SK-N-SH (cell line): ENCODE measurements at regions not wholly inside any gene's neighbourhood (a gene's known extent, or its start where the extent isn't known, plus 50 kb on each side); places are given as distances from the start of the nearest gene placed in this dataset.
A peak's percentile ranks its signal among the peaks of the same experiment; 100 is the strongest.

ENCODE experiments used
- CTCF ChIA-PET: fragments of 300-600, 350-600 bp; formaldehyde crosslinking; extraction: SDS; loops from one replicate; lab custom pipeline; 2021; lab: Yijun Ruan, JAX
- POLR2A ChIA-PET: fragments of 350-600 bp; sonication (Branson Sonifier 250); formaldehyde crosslinking; extraction: SDS; loops from one replicate; lab custom pipeline; 2020; ENCODE audit warnings: antibody characterized with exemption, inconsistent platforms; lab: Yijun Ruan, JAX
- DNase-seq: peaks from one replicate; pipeline ENCODE4 v3.0.0; 2012
- H2AFZ ChIP-seq: fragments of 200-600 bp; sonication (generic); 2 replicates; pipeline ENCODE4 v1.8.1; 2016; ENCODE audit warnings: antibody characterized with exemption, mild to moderate bottlenecking, low read depth
- H3F3A ChIP-seq: fragments of 200-600 bp; sonication (generic); replicated peaks from 2 replicates; pipeline ENCODE3; 2016; ENCODE audit warnings: antibody characterized with exemption, mild to moderate bottlenecking; ENCODE audit not compliant: insufficient read depth
- H3K27ac ChIP-seq, 2 experiments: fragments of 200-500 bp in 1 of 2; fragments of 200-600 bp in 1 of 2; sonication (Bioruptor generic) in 1 of 2; sonication (generic), shearing (Covaris generic) in 1 of 2; 2 replicates each; pipeline versions ENCODE4 v1.5.1 to v1.6.1; 2014 to 2016; ENCODE audit warnings: low read depth in 2 of 2, inconsistent platforms in 1 of 2, low read length in 1 of 2, mild to moderate bottlenecking in 1 of 2, mixed read lengths in 1 of 2
- H3K27me3 ChIP-seq: fragments of 200-600 bp; sonication (generic), shearing (Covaris generic); 2 replicates; pipeline ENCODE4 v1.6.1; 2016; ENCODE audit warnings: mixed run types; ENCODE audit not compliant: insufficient read depth
- H3K36me3 ChIP-seq, 2 experiments: fragments of 200-500 bp in 1 of 2; fragments of 200-600 bp in 1 of 2; sonication (Bioruptor generic) in 1 of 2; sonication (generic) in 1 of 2; replicated peaks in 1 of 2; 2 replicates each; pipeline versions ENCODE3 to v1.5.1; 2014 to 2016; ENCODE audit warnings: low read length in 1 of 2, mild to moderate bottlenecking in 1 of 2; ENCODE audit not compliant: insufficient read depth in 2 of 2, control insufficient read depth in 1 of 2
- H3K4me1 ChIP-seq, 2 experiments: fragments of 200-500 bp in 1 of 2; fragments of 200-600 bp in 1 of 2; sonication (Bioruptor generic) in 1 of 2; sonication (generic), shearing (Covaris generic) in 1 of 2; 2 replicates each; pipeline versions ENCODE4 v1.5.1 to v1.6.1; 2014 to 2016; ENCODE audit warnings: low read depth in 1 of 2, low read length in 1 of 2, mixed run types in 1 of 2; ENCODE audit not compliant: insufficient read depth in 2 of 2, control insufficient read depth in 1 of 2
- H3K4me2 ChIP-seq: fragments of 200-600 bp; sonication (generic), shearing (Covaris generic); 2 replicates; pipeline ENCODE4 v1.6.1; 2017; ENCODE audit warnings: mixed run types
- H3K4me3 ChIP-seq, 2 experiments: fragments of 200-500 bp in 1 of 2; fragments of 200-600 bp in 1 of 2; sonication (Bioruptor generic) in 1 of 2; sonication (generic), shearing (Covaris generic) in 1 of 2; 2 replicates each; pipeline versions ENCODE4 v1.5.1 to v1.8.1; 2014 to 2016; ENCODE audit warnings: low read depth in 2 of 2, inconsistent platforms in 1 of 2, low read length in 1 of 2, mild to moderate bottlenecking in 1 of 2, mixed read lengths in 1 of 2, moderate library complexity in 1 of 2
- H3K79me2 ChIP-seq: fragments of 200-600 bp; sonication (generic); 2 replicates; pipeline ENCODE4 v1.8.1; 2017; ENCODE audit warnings: mild to moderate bottlenecking; ENCODE audit not compliant: insufficient read depth
- H3K9ac ChIP-seq: fragments of 200-600 bp; sonication (generic); 2 replicates; pipeline ENCODE4 v1.6.1; 2017; ENCODE audit warnings: mixed run types
- H3K9me2 ChIP-seq: fragments of 200-600 bp; sonication (generic); 2 replicates; pipeline ENCODE4 v1.6.1; 2017; ENCODE audit warnings: mixed run types
- H3K9me3 ChIP-seq: fragments of 200-600 bp; sonication (generic); 2 replicates; pipeline ENCODE4 v1.6.1; 2017; ENCODE audit warnings: mixed run types, mild to moderate bottlenecking, moderate library complexity
- H4K20me1 ChIP-seq: fragments of 200-600 bp; sonication (generic); 2 replicates; pipeline ENCODE4 v1.6.1; 2017; ENCODE audit warnings: mild to moderate bottlenecking, mixed run types; ENCODE audit not compliant: insufficient read depth
- CHD2 ChIP-seq: fragments of 150-350 bp; IDR thresholded peaks from 2 replicates; pipeline ENCODE4 v1.6.1; 2018; ENCODE audit warnings: low read length; ENCODE audit not compliant: partially characterized antibody
- ELF1 ChIP-seq: IDR thresholded peaks from 2 replicates; pipeline ENCODE4 v1.4.0; 2012
- EP300 ChIP-seq, 2 experiments: IDR thresholded peaks; 2 replicates each; pipeline versions ENCODE4 v1.4.0 to v1.6.1; 2012; ENCODE audit warnings: borderline replicate concordance in 1 of 2, low read depth in 1 of 2, low read length in 1 of 2
- FOSL2 ChIP-seq: IDR thresholded peaks from 2 replicates; pipeline ENCODE4 v1.4.0; 2012; ENCODE audit warnings: low read depth, mild to moderate bottlenecking, moderate library complexity, borderline replicate concordance
- FOXJ3 ChIP-seq: sonication (generic); formaldehyde crosslinking; IDR thresholded peaks from 2 replicates; pipeline ENCODE4 v1.5.1; 2020; ENCODE audit warnings: mild to moderate bottlenecking, missing genetic modification reagents
- GATA2 ChIP-seq: sonication (generic); formaldehyde crosslinking; IDR thresholded peaks from 2 replicates; pipeline ENCODE4 v1.5.0; 2020; ENCODE audit warnings: mild to moderate bottlenecking, missing genetic modification reagents
- MEF2A ChIP-seq: IDR thresholded peaks from 2 replicates; pipeline ENCODE4 v1.4.0; 2012; ENCODE audit warnings: low read depth, borderline replicate concordance
- MXI1 ChIP-seq: IDR thresholded peaks from 2 replicates; pipeline ENCODE4 v1.6.1; 2012; ENCODE audit warnings: mild to moderate bottlenecking, low read depth, low read length, improper control_type of control experiment
- NRF1 ChIP-seq: IDR thresholded peaks from 2 replicates; pipeline ENCODE4 v1.6.1; 2012; ENCODE audit warnings: low read depth, mild to moderate bottlenecking, low read length
- RAD21 ChIP-seq: IDR thresholded peaks from 2 replicates; pipeline ENCODE4 v1.6.1; 2012; ENCODE audit warnings: mild to moderate bottlenecking, low read length
- RCOR1 ChIP-seq: fragments of 150-350 bp; IDR thresholded peaks from 2 replicates; pipeline ENCODE4 v1.6.1; 2017; ENCODE audit warnings: antibody characterized with exemption, low read length
- RXRA ChIP-seq: IDR thresholded peaks from 2 replicates; pipeline ENCODE4 v1.4.0; 2012; ENCODE audit warnings: low read depth, mild to moderate bottlenecking, borderline replicate concordance
- SMC3 ChIP-seq: IDR thresholded peaks from 2 replicates; pipeline ENCODE4 v1.6.1; 2012; ENCODE audit warnings: low read depth, low read length, improper control_type of control experiment
- TAF1 ChIP-seq: IDR thresholded peaks from 2 replicates; pipeline ENCODE4 v1.6.1; 2012; ENCODE audit warnings: low read depth, mild to moderate bottlenecking, low read length, moderate library complexity, borderline replicate concordance
- TCF12 ChIP-seq: IDR thresholded peaks from 2 replicates; pipeline ENCODE4 v1.4.0; 2012
- TEAD4 ChIP-seq: IDR thresholded peaks from 2 replicates; pipeline ENCODE4 v1.4.0; 2012; ENCODE audit warnings: mild to moderate bottlenecking, borderline replicate concordance; ENCODE audit not compliant: insufficient read depth
- WGBS: methylation state at CpG from one replicate; pipeline ENCODE4 v1.1.6; 2017; ENCODE audit warnings: low lambda C conversion rate; 5-methylcytosine and 5-hydroxymethylcytosine counted together
- TF ChIP-seq, protein P1 (sequence below): fragments of 150-350 bp; IDR thresholded peaks from 2 replicates; pipeline ENCODE4 v1.6.1; 2017; ENCODE audit warnings: antibody characterized with exemption, low read length, low read depth, borderline replicate concordance
- TF ChIP-seq, protein P2 (sequence below): IDR thresholded peaks from 2 replicates; pipeline ENCODE4 v1.6.1; 2012; ENCODE audit warnings: mild to moderate bottlenecking, low read depth, low read length, moderate library complexity
- TF ChIP-seq, protein P3 (sequence below): IDR thresholded peaks from 2 replicates; pipeline ENCODE4 v1.4.0; 2012; ENCODE audit warnings: low read depth

DNA sequence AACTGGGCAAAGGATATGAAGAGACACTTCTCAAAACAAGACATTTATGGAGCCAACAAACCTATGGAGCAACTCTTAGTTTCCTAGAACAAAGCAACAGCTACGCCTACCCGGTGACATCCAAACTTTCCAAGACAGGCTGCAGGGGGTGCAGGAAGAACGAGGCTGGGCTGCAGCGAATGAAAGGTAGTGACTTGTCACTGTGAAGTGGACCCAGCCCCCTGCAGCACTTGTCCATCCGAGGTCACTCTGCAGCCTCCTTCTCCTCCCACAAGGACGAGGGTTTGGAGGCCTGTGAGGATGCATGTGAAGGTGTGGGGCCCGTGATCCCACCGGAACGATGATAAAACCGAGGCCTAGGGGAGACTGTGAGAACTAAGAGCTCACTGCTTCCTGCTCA is 192.6 kb upstream of the RPL38 start:
- TF ChIP-seq TCF12 = no peak
- TF ChIP-seq GATA2 (CRISPR knock-in tag) = no peak
- H3K9me3 ChIP-seq = peaks cover 7% of the 10 kb centered on the region; the same call in 1 of the 2 replicates
- H3K4me1 ChIP-seq = peaks cover 0 to 24% of the 10 kb centered on the region in 2 experiments; a peak in 1 of 4 replicates
- H3F3A ChIP-seq = no peaks in the 10 kb centered on the region
- no peak overlapping the region for H3K4me2 ChIP-seq
- H3K9me2 ChIP-seq = no peaks in the 10 kb centered on the region
- H3K36me3 ChIP-seq = no peaks in the 10 kb centered on the region
- no peak overlapping the region for H3K4me3 ChIP-seq
- H3K79me2 ChIP-seq = no peaks in the 10 kb centered on the region
- no peak overlapping the region for H2AFZ ChIP-seq
- H3K27ac ChIP-seq = no peak overlapping the region
- POLR2A ChIA-PET = no interaction called here
- CTCF ChIA-PET = interaction anchor here (0.7 to 5.7 kb wide), 4 partner anchors 11 to 165 kb away, joined by 4 to 67 read pairs (median 22); no protein-coding TSS in a partner anchor
- no peak for DNase-seq
- no peaks in the 10 kb centered on the region for H3K27me3 ChIP-seq
- no peak overlapping the region for H3K9ac ChIP-seq
- 48% methylated on average over 10 of the region's 10 CpGs for WGBS
- no peaks in the 10 kb centered on the region for H4K20me1 ChIP-seq

DNA sequence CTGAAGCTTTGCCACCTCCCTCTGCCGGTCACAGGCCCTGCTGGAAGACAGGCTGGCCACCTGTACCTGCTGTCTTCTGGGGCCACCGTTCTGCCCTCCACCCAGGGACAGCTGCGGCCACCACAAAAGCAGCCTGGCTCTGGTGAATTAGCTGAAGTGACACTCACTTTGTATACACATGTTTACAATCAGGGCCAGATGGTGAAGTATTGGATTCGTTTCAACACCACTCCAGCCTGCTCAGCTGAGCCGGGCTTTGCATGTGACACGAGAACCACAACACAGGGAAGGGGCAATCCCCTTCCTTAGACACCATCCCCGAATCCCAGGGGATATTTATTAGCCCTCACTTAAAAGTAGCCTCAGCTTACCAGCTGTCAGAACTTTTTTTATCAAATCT is 191.5 kb upstream of the RPL38 start:
- no peaks in the 10 kb centered on the region for H3K36me3 ChIP-seq
- peak overlapping the region in 1 of 2 experiments; percentile 43; a peak in 1 of 4 replicates for H3K27ac ChIP-seq
- 4% methylated on average over 7 of the region's 7 CpGs for WGBS
- peak; percentile 85 for DNase-seq
- H3K79me2 ChIP-seq = no peaks in the 10 kb centered on the region
- no peaks in the 10 kb centered on the region for H4K20me1 ChIP-seq
- no peak for TF ChIP-seq RXRA
- TF ChIP-seq TAF1 = no peak
- no peak for TF ChIP-seq SMC3
- TF ChIP-seq FOSL2 = no peak
- TF ChIP-seq FOXJ3 (CRISPR knock-in tag) = peak; percentile 94
- peak; percentile 39 for TF ChIP-seq RAD21
- TF ChIP-seq RCOR1 = peak; percentile 64
- TF ChIP-seq EP300 (IDR thresholded peaks at IDR 0.05; ENCODE audit: borderline replicate concordance in 1 of 2, low read depth in 1 of 2, low read length in 1 of 2) = peak in 1 of 2 experiments; percentile 77; a peak in 2 of 4 replicates
- TF ChIP-seq, protein P1, sequence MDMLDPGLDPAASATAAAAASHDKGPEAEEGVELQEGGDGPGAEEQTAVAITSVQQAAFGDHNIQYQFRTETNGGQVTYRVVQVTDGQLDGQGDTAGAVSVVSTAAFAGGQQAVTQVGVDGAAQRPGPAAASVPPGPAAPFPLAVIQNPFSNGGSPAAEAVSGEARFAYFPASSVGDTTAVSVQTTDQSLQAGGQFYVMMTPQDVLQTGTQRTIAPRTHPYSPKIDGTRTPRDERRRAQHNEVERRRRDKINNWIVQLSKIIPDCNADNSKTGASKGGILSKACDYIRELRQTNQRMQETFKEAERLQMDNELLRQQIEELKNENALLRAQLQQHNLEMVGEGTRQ = no peak
- no peak for TF ChIP-seq TEAD4
- no peak for TF ChIP-seq NRF1
- TF ChIP-seq MEF2A = no peak
- TF ChIP-seq, protein P2, sequence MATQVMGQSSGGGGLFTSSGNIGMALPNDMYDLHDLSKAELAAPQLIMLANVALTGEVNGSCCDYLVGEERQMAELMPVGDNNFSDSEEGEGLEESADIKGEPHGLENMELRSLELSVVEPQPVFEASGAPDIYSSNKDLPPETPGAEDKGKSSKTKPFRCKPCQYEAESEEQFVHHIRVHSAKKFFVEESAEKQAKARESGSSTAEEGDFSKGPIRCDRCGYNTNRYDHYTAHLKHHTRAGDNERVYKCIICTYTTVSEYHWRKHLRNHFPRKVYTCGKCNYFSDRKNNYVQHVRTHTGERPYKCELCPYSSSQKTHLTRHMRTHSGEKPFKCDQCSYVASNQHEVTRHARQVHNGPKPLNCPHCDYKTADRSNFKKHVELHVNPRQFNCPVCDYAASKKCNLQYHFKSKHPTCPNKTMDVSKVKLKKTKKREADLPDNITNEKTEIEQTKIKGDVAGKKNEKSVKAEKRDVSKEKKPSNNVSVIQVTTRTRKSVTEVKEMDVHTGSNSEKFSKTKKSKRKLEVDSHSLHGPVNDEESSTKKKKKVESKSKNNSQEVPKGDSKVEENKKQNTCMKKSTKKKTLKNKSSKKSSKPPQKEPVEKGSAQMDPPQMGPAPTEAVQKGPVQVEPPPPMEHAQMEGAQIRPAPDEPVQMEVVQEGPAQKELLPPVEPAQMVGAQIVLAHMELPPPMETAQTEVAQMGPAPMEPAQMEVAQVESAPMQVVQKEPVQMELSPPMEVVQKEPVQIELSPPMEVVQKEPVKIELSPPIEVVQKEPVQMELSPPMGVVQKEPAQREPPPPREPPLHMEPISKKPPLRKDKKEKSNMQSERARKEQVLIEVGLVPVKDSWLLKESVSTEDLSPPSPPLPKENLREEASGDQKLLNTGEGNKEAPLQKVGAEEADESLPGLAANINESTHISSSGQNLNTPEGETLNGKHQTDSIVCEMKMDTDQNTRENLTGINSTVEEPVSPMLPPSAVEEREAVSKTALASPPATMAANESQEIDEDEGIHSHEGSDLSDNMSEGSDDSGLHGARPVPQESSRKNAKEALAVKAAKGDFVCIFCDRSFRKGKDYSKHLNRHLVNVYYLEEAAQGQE = no peak
- peak; percentile 34; the same call in 1 of the 2 replicates for TF ChIP-seq GATA2 (CRISPR knock-in tag)
- no peak for TF ChIP-seq ELF1
- TF ChIP-seq, protein P3, sequence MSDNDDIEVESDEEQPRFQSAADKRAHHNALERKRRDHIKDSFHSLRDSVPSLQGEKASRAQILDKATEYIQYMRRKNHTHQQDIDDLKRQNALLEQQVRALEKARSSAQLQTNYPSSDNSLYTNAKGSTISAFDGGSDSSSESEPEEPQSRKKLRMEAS = no peak
- peak; percentile 74 for TF ChIP-seq CHD2
- TF ChIP-seq MXI1 = peak; percentile 94
- no peak overlapping the region for H3K4me3 ChIP-seq
- ChIA-PET POLR2A (interaction anchor here (1.2 kb wide), 1 partner anchor 164 kb away, joined by 3 read pairs; no protein-coding TSS in a partner anchor), CTCF (interaction anchor here (0.7 to 5.7 kb wide), 12 partner anchors 8 to 369 kb away, joined by 3 to 67 read pairs (median 4); no protein-coding TSS in a partner anchor)
- H2AFZ ChIP-seq = no peak overlapping the region
- no peaks in the 10 kb centered on the region for H3F3A ChIP-seq
- peaks cover 7% of the 10 kb centered on the region; the same call in 1 of the 2 replicates for H3K9me3 ChIP-seq
- no peaks in the 10 kb centered on the region for H3K27me3 ChIP-seq
- no peak overlapping the region for H3K4me2 ChIP-seq
- no peak overlapping the region for H3K9ac ChIP-seq
- no peaks in the 10 kb centered on the region for H3K9me2 ChIP-seq
- peaks cover 0 to 24% of the 10 kb centered on the region in 2 experiments; a peak in 1 of 4 replicates for H3K4me1 ChIP-seq
